ENCODE measurements at regions not wholly inside any gene's neighbourhood (a gene's known extent, or its start where the extent isn't known, plus 50 kb on each side); places are given as distances from the start of the nearest gene placed in this dataset.
"Not testable (repeated sequence)": the region's sequence is repeated elsewhere in the genome, so short reads cannot be mapped to it uniquely, and the experiment has no call there.

GRCh38 chr13:24563087-24563486 lies 50.5 kb upstream of the PARP4 start:
- H3K27me3 Mint-ChIP-seq = peaks cover 6% of the 10 kb centered on the region
- H3K9me3 Mint-ChIP-seq = no peaks in the 10 kb centered on the region
- no peak overlapping the region for H3K27ac Mint-ChIP-seq
- no peaks in the 10 kb centered on the region for H3K4me1 Mint-ChIP-seq (ENCODE audit: unreplicated experiment)
- no peaks in the 10 kb centered on the region for H3K36me3 Mint-ChIP-seq
- no peak for DNase-seq (ENCODE audit: extremely low spot score, unreplicated experiment)
- no peak overlapping the region for H3K4me3 Mint-ChIP-seq
- TF ChIP-seq CTCF (conservative IDR thresholded peaks at IDR 0.05) = no peak

- not testable (repeated sequence) for H3K27ac Mint-ChIP-seq; H3K4me3 Mint-ChIP-seq; H3K4me1 Mint-ChIP-seq (ENCODE audit: unreplicated experiment); H3K27me3 Mint-ChIP-seq; H3K9me3 Mint-ChIP-seq; H3K36me3 Mint-ChIP-seq; DNase-seq (ENCODE audit: extremely low spot score, unreplicated experiment)
These were observed 51.4 kb upstream of the PARP4 start for GRCh38 chr13:24563971-24564370.

- Mint-ChIP-seq H3K36me3 (no peaks in the 10 kb centered on the region), H3K4me1 (ENCODE audit: unreplicated experiment) (no peaks in the 10 kb centered on the region), H3K9me3 (no peaks in the 10 kb centered on the region), H3K27me3 (no peaks in the 10 kb centered on the region), H3K27ac (no peak overlapping the region), H3K4me3 (no peak overlapping the region)
- no peak for DNase-seq (ENCODE audit: extremely low spot score, unreplicated experiment)
- TF ChIP-seq CTCF (conservative IDR thresholded peaks at IDR 0.05) = no peak
These were observed 52.3 kb upstream of the PARP4 start for GRCh38 chr13:24564881-24565280.

- not testable (repeated sequence) for H3K4me1 Mint-ChIP-seq (ENCODE audit: unreplicated experiment); H3K27ac Mint-ChIP-seq; H3K9me3 Mint-ChIP-seq; H3K36me3 Mint-ChIP-seq; H3K4me3 Mint-ChIP-seq; DNase-seq (ENCODE audit: extremely low spot score, unreplicated experiment); H3K27me3 Mint-ChIP-seq
These were observed 55.0 kb upstream of the PARP4 start for GRCh38 chr13:24567593-24567992.

GRCh38 chr13:24574847-24575246 lies 62.3 kb upstream of the PARP4 start:
- Mint-ChIP-seq H3K9me3 (no peaks in the 10 kb centered on the region), H3K4me1 (ENCODE audit: unreplicated experiment) (no peaks in the 10 kb centered on the region), H3K27me3 (no peaks in the 10 kb centered on the region), H3K36me3 (no peaks in the 10 kb centered on the region), H3K4me3 (no peak overlapping the region), H3K27ac (no peak overlapping the region)
- TF ChIP-seq CTCF (conservative IDR thresholded peaks at IDR 0.05) = no peak
- no peak for DNase-seq (ENCODE audit: extremely low spot score, unreplicated experiment)

- peak; percentile 75 for TF ChIP-seq CTCF (conservative IDR thresholded peaks at IDR 0.05)
- DNase-seq (ENCODE audit: extremely low spot score, unreplicated experiment); H3K4me1 Mint-ChIP-seq (ENCODE audit: unreplicated experiment); H3K27me3 Mint-ChIP-seq; H3K36me3 Mint-ChIP-seq; H3K9me3 Mint-ChIP-seq; H3K4me3 Mint-ChIP-seq: not testable (repeated sequence)
- peak overlapping the region; percentile 64 for H3K27ac Mint-ChIP-seq
These were observed 67.7 kb upstream of the PARP4 start for GRCh38 chr13:24580315-24580714.

- not testable (repeated sequence) for H3K27ac Mint-ChIP-seq; H3K9me3 Mint-ChIP-seq; DNase-seq (ENCODE audit: extremely low spot score, unreplicated experiment); H3K4me1 Mint-ChIP-seq (ENCODE audit: unreplicated experiment); H3K36me3 Mint-ChIP-seq; H3K27me3 Mint-ChIP-seq; H3K4me3 Mint-ChIP-seq
These were observed 69.0 kb upstream of the PARP4 start for GRCh38 chr13:24581578-24581977.

GRCh38 chr13:24591697-24592096 lies 79.1 kb upstream of the PARP4 start:
- H3K27me3 Mint-ChIP-seq; H3K36me3 Mint-ChIP-seq; H3K9me3 Mint-ChIP-seq; H3K4me3 Mint-ChIP-seq; DNase-seq (ENCODE audit: extremely low spot score, unreplicated experiment); H3K4me1 Mint-ChIP-seq (ENCODE audit: unreplicated experiment): not testable (repeated sequence)
- peak overlapping the region; percentile 77 for H3K27ac Mint-ChIP-seq

GRCh38 chr13:24597906-24598670 lies 82.1 kb upstream of the ATP12A start:
- H3K27me3 Mint-ChIP-seq = peaks cover 11% of the 10 kb centered on the region
- H3K36me3 Mint-ChIP-seq = not testable (repeated sequence)

GRCh38 chr13:24599019-24599791 lies 81.0 kb upstream of the ATP12A start:
- not testable (repeated sequence) for H3K4me1 Mint-ChIP-seq (ENCODE audit: unreplicated experiment); H3K4me3 Mint-ChIP-seq; H3K36me3 Mint-ChIP-seq; H3K27ac Mint-ChIP-seq; DNase-seq (ENCODE audit: extremely low spot score, unreplicated experiment)
- H3K9me3 Mint-ChIP-seq = peaks cover 11% of the 10 kb centered on the region
- peaks cover 11% of the 10 kb centered on the region for H3K27me3 Mint-ChIP-seq

More at GRCh38 chr13:24597906-24598670, 82.1 kb upstream of the ATP12A start:
- not testable (repeated sequence) for DNase-seq (ENCODE audit: extremely low spot score, unreplicated experiment); H3K27ac Mint-ChIP-seq; H3K4me1 Mint-ChIP-seq (ENCODE audit: unreplicated experiment); H3K4me3 Mint-ChIP-seq; H3K9me3 Mint-ChIP-seq
